Fibroblast of skin of back (primary cell): ENCODE measurements at regions not wholly inside any gene's neighbourhood (a gene's known extent, or its start where the extent isn't known, plus 50 kb on each side); places are given as distances from the start of the nearest gene placed in this dataset.

ENCODE experiments used
- DNase-seq: peaks from one replicate; pipeline ENCODE4 v3.0.0-alpha.2; 2013

DNA sequence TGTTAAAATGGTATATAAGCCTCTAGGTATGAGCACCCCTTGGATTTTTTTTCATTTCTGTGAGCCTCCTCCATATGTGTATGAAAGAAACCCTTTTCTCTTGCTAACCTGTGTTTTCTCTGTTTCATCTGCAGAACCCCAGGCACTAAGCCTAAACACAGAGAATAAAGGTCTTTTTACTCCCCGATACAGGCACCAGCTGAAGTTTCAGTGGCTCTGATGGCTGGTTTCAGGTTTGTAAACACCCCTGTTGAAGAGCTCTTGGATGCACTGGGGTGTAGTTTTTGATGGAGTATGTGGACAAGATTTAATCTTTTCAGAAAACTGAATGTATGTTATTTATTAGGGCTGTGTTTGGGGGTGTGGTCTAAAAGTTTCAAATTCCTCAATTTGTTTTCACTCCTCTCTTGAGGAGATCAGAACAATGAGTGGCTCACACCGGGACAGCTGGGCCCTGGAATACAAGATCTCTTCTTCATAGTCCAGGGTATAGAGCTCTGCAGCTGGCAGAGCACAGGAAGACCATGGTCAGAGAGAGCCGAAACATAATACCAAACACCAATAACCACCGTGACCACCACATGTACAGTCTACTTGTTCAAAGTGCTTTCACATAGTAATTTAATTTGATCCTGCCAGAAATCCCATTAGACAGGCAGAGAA is 50.2 kb upstream of the VTCN1 start:
- no peak for DNase-seq
